ENCODE measurements at regions not wholly inside any gene's neighbourhood (a gene's known extent, or its start where the extent isn't known, plus 50 kb on each side); places are given as distances from the start of the nearest gene placed in this dataset.

- TF ChIP-seq SNAPC5 (CRISPR knock-in tag; IDR thresholded peaks at IDR 0.05) (no peak), PRDM10 (IDR thresholded peaks at IDR 0.05; ENCODE audit: partially characterized antibody) (no peak), ERF (CRISPR knock-in tag; IDR thresholded peaks at IDR 0.05) (no peak), ZNF24 (IDR thresholded peaks at IDR 0.05) (no peak), ZNF592 (IDR thresholded peaks at IDR 0.05) (no peak), BACH1 (tag; IDR thresholded peaks at IDR 0.05) (no peak), ELK1 (CRISPR knock-in tag; IDR thresholded peaks at IDR 0.05) (no peak), MCM5 (IDR thresholded peaks at IDR 0.05; ENCODE audit: low read depth) (no peak)
Measured at GRCh38 chr4:83709627-83710026, 173.7 kb downstream of the GPAT3 start (continued).

All from K562 (cell line).